Thyroid gland (tissue), 4 donors: ENCODE measurements at regions not wholly inside any gene's neighbourhood (a gene's known extent, or its start where the extent isn't known, plus 50 kb on each side); places are given as distances from the start of the nearest gene placed in this dataset.

Experiments used
- POLR2A ChIP-seq, 2 donors: fragments of 450-650 bp; IDR thresholded peaks; one replicate each; pipeline ENCODE4 v1.6.1; 2017; ENCODE audit warnings: antibody characterized with exemption in 2 of 2, mild to moderate bottlenecking in 2 of 2, moderate library complexity in 1 of 2
- TF ChIP-seq, protein P1 (sequence below), 6 experiments: fragments of 200-600 bp in 3 of 6; fragments of 450-650 bp in 3 of 6; sonication (generic) in 3 of 6; IDR thresholded peaks; one replicate each; pipeline ENCODE4 v1.5.1; 2016 to 2019; ENCODE audit warnings: antibody characterized with exemption in 6 of 6, mild to moderate bottlenecking in 2 of 6, inconsistent platforms in 1 of 6, moderate library complexity in 1 of 6

DNA sequence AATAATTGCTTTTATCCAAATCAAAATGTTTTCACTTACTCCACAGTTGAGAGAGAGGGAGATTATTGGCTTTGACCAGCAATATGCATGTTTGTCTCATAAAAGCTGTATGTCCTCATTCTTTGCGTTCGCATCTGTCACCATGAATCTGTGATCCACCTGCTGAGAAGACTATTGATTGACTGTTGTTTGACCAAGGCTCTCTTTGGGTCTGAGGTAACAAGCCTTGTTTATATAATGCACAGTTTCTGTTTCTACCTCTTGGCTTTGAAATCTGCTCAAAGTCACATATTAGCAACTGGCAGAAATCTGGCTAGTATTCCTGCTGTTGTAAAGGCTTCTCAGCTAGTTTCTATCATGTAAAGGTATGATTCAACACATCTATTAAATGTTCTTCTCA is 157.0 kb downstream of the LYPLAL1 start:
- TF ChIP-seq, protein P1, sequence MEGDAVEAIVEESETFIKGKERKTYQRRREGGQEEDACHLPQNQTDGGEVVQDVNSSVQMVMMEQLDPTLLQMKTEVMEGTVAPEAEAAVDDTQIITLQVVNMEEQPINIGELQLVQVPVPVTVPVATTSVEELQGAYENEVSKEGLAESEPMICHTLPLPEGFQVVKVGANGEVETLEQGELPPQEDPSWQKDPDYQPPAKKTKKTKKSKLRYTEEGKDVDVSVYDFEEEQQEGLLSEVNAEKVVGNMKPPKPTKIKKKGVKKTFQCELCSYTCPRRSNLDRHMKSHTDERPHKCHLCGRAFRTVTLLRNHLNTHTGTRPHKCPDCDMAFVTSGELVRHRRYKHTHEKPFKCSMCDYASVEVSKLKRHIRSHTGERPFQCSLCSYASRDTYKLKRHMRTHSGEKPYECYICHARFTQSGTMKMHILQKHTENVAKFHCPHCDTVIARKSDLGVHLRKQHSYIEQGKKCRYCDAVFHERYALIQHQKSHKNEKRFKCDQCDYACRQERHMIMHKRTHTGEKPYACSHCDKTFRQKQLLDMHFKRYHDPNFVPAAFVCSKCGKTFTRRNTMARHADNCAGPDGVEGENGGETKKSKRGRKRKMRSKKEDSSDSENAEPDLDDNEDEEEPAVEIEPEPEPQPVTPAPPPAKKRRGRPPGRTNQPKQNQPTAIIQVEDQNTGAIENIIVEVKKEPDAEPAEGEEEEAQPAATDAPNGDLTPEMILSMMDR (IDR thresholded peaks at IDR 0.05), result no peak
- TF ChIP-seq POLR2A (IDR thresholded peaks at IDR 0.05), result no peak
